ENCODE measurements at regions not wholly inside any gene's neighbourhood (a gene's known extent, or its start where the extent isn't known, plus 50 kb on each side); places are given as distances from the start of the nearest gene placed in this dataset.

DNA sequence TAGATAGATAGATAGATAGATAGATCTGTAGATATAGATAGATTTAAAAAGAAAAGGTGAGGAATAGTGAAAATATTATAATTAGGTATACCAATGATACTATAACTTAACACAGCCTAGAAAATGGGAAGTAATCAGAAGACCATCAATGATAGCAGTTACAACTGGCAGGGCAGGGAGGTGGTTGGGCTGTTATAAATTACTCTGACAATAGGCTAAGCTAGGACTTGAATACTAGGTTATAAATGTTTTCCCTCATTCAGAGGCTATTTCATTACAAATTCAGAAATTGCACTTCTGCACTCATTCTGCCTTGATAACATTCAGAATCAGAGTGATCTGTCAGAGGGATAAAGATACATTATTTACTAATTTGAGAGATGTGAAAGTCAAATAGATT lies 273.4 kb upstream of the PLD5 start:
- TF ChIP-seq, protein P1, sequence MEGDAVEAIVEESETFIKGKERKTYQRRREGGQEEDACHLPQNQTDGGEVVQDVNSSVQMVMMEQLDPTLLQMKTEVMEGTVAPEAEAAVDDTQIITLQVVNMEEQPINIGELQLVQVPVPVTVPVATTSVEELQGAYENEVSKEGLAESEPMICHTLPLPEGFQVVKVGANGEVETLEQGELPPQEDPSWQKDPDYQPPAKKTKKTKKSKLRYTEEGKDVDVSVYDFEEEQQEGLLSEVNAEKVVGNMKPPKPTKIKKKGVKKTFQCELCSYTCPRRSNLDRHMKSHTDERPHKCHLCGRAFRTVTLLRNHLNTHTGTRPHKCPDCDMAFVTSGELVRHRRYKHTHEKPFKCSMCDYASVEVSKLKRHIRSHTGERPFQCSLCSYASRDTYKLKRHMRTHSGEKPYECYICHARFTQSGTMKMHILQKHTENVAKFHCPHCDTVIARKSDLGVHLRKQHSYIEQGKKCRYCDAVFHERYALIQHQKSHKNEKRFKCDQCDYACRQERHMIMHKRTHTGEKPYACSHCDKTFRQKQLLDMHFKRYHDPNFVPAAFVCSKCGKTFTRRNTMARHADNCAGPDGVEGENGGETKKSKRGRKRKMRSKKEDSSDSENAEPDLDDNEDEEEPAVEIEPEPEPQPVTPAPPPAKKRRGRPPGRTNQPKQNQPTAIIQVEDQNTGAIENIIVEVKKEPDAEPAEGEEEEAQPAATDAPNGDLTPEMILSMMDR (IDR thresholded peaks at IDR 0.05; ENCODE audit: insufficient read depth, low read length, poor library complexity, severe bottlenecking) = no peak
- TF ChIP-seq EZH2phosphoT487 (conservative IDR thresholded peaks at IDR 0.05; ENCODE audit: low read length) = no peak

Data from SU-DHL-6 (cell line).